ENCODE measurements at regions not wholly inside any gene's neighbourhood (a gene's known extent, or its start where the extent isn't known, plus 50 kb on each side); places are given as distances from the start of the nearest gene placed in this dataset.

GRCh38 chr5:143732402-143732801 is 79.6 kb upstream of the HMHB1 start:
- TF ChIP-seq CTCF (IDR thresholded peaks at IDR 0.05; ENCODE audit: poor library complexity): no peak
- TF ChIP-seq EZH2phosphoT487 (IDR thresholded peaks at IDR 0.05; ENCODE audit: low read depth, severe bottlenecking, unreplicated experiment): no peak

All from hepatocyte (in vitro differentiated cells).